Hepatocyte (in vitro differentiated cells): ENCODE measurements at regions not wholly inside any gene's neighbourhood (a gene's known extent, or its start where the extent isn't known, plus 50 kb on each side); places are given as distances from the start of the nearest gene placed in this dataset.
"Not testable (repeated sequence)": the region's sequence is repeated elsewhere in the genome, so short reads cannot be mapped to it uniquely, and the experiment has no call there.

Source experiments
- DNase-seq: peaks from one replicate; pipeline ENCODE4 v3.0.0-alpha.2; 2016; ENCODE audit warnings: low spot score
- H2AFZ ChIP-seq: fragments of 200-600 bp; sonication (generic); 2 replicates; pipeline ENCODE4 v1.6.0; 2016; ENCODE audit warnings: antibody characterized with exemption, mild to moderate bottlenecking
- H3K27ac ChIP-seq: fragments of 200-600 bp; sonication (generic); 2 replicates; pipeline ENCODE4 v1.5.1; 2016; ENCODE audit warnings: mild to moderate bottlenecking
- H3K27me3 ChIP-seq: fragments of 200-600 bp; sonication (generic); 2 replicates; pipeline ENCODE4 v1.6.1; 2016
- H3K36me3 ChIP-seq: fragments of 200-600 bp; sonication (generic); replicated peaks from 2 replicates; pipeline ENCODE4 v1.5.1; 2016; ENCODE audit warnings: low read depth; ENCODE audit not compliant: insufficient read depth
- H3K4me1 ChIP-seq: fragments of 200-600 bp; sonication (generic); 2 replicates; pipeline ENCODE4 v1.5.1; 2016; ENCODE audit warnings: mild to moderate bottlenecking, moderate library complexity; ENCODE audit not compliant: insufficient read depth
- H3K4me2 ChIP-seq: fragments of 200-600 bp; sonication (generic); 2 replicates; pipeline ENCODE4 v1.6.0; 2016
- H3K4me3 ChIP-seq: fragments of 200-600 bp; sonication (generic); 2 replicates; pipeline ENCODE4 v1.5.1; 2016; ENCODE audit warnings: mild to moderate bottlenecking
- H3K79me2 ChIP-seq: fragments of 200-600 bp; sonication (generic); 2 replicates; pipeline ENCODE4 v1.6.0; 2017; ENCODE audit warnings: mild to moderate bottlenecking
- H3K9me2 ChIP-seq: fragments of 200-600 bp; sonication (generic); replicated peaks from 2 replicates; pipeline ENCODE4 v1.6.0; 2017; ENCODE audit warnings: mild to moderate bottlenecking; ENCODE audit not compliant: insufficient read depth
- H3K9me3 ChIP-seq: fragments of 200-600 bp; sonication (generic); 2 replicates; pipeline ENCODE4 v1.5.1; 2016; ENCODE audit warnings: low read depth, mild to moderate bottlenecking
- H4K20me1 ChIP-seq: fragments of 200-600 bp; sonication (generic); 2 replicates; pipeline ENCODE4 v1.6.0; 2016; ENCODE audit warnings: mild to moderate bottlenecking; ENCODE audit not compliant: insufficient read depth, poor library complexity, severe bottlenecking
- CTCF ChIP-seq: fragments of 200-600 bp; sonication (generic); IDR thresholded peaks from 2 replicates; pipeline ENCODE4 v1.5.1; 2016; ENCODE audit warnings: antibody characterized with exemption, mild to moderate bottlenecking; ENCODE audit not compliant: poor library complexity
- EZH2 ChIP-seq: fragments of 200-600 bp; sonication (generic); IDR thresholded peaks from 2 replicates; pipeline ENCODE4 v1.6.1; 2016; ENCODE audit warnings: antibody characterized with exemption, mild to moderate bottlenecking, borderline replicate concordance
- EZH2phosphoT487 ChIP-seq: fragments of 200-600 bp; sonication (generic); IDR thresholded peaks from one replicate; pipeline ENCODE4 v1.6.1; 2018; ENCODE audit warnings: antibody characterized with exemption, mild to moderate bottlenecking, low read depth, moderate library complexity; ENCODE audit not compliant: unreplicated experiment, severe bottlenecking
- WGBS: methylation state at CpG from one replicate; pipeline ENCODE4 v1.1.6; 2016; ENCODE audit warnings: low lambda C conversion rate; ENCODE audit errors: missing lambda C conversion rate; 5-methylcytosine and 5-hydroxymethylcytosine counted together

- H3K27ac ChIP-seq: peak overlapping the region; percentile 48
- no peaks in the 10 kb centered on the region for H3K79me2 ChIP-seq
- H3K4me1 ChIP-seq: no peaks in the 10 kb centered on the region
- WGBS: 59% methylated on average over 6 of the region's 6 CpGs
- no peaks in the 10 kb centered on the region for H3K27me3 ChIP-seq
- H2AFZ ChIP-seq: no peak overlapping the region
- DNase-seq: no peak
- no peaks in the 10 kb centered on the region for H4K20me1 ChIP-seq
- H3K9me2 ChIP-seq: no peaks in the 10 kb centered on the region
- no peak overlapping the region for H3K4me3 ChIP-seq
- no peaks in the 10 kb centered on the region for H3K9me3 ChIP-seq
- no peak for TF ChIP-seq CTCF
- no peak for TF ChIP-seq EZH2phosphoT487
- no peak for TF ChIP-seq EZH2
- H3K36me3 ChIP-seq: no peaks in the 10 kb centered on the region
- no peak overlapping the region for H3K4me2 ChIP-seq
Measured at GRCh38 chrX:50967736-50968135, 57.2 kb downstream of the BMP15 start.

DNA sequence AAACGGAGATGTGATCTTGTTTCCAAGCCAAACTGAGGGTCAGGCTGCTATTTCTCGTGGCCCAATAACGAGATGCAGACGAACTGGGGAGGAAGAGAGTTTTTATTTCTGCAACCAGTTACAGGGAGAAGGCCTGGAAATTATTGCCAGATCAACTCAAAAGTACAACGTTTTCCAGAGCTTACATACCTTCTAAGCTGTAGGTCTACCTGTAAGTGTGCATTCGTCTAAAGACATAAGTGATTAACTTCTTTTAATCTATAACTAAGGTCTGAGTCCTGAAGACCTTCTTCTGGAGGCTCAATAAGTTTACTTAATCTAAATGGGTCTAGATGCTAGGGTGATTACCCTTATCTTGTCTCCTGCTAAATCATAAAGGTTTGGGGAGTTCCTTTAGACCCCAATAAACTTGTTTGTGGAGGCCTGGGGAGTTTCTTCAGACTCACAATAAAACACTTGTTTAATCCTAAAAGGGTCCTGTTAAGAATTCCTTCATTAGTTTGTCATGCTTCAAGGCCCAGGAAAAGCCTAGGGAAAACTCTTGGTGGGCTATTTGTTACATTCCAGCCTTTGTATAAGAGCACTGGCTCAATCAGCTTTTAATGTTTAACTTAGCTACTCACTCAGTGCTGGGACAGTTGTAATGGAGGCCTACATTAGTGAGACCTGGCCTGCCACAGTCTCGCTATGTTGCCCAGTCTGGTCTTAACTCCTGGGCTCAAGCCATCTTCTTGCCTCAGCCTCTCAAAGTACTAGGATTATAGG is 58.5 kb downstream of the BMP15 start:
- not testable (repeated sequence) for H3K9me2 ChIP-seq, H4K20me1 ChIP-seq, H3K36me3 ChIP-seq, H3K9me3 ChIP-seq, H3K27me3 ChIP-seq, H2AFZ ChIP-seq, H3K4me2 ChIP-seq, H3K4me3 ChIP-seq, DNase-seq, H3K4me1 ChIP-seq, H3K79me2 ChIP-seq
- 46% methylated on average over 7 of the region's 7 CpGs for WGBS
- peak overlapping the region; percentile 51 for H3K27ac ChIP-seq

DNA sequence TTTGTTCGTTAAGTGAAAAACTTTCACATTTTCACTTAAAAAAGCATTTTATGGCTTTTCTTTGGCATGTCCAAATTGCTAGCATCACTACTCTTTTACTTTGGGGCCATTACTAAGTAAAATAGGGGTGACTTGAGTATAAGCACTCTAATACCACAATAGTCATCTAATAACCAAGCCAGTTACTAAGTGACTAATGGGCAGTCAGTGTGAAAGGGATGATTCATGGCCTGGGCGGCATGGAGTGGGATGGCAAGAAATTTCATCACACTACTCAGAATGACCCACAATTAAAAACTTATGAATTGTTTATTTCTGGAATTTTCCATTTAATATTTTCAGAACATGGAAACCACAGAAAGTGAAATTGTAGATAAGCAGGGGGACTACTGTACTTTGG is 60.9 kb downstream of the BMP15 start:
- Histone ChIP-seq H3K4me3 (no peak overlapping the region), H3K9me2 (no peaks in the 10 kb centered on the region), H3K4me1 (no peaks in the 10 kb centered on the region), H3K79me2 (no peaks in the 10 kb centered on the region), H2AFZ (no peak overlapping the region), H3K27ac (no peak overlapping the region), H3K4me2 (no peak overlapping the region), H4K20me1 (no peaks in the 10 kb centered on the region), H3K9me3 (no peaks in the 10 kb centered on the region), H3K36me3 (no peaks in the 10 kb centered on the region), H3K27me3 (no peaks in the 10 kb centered on the region)
- no peak for DNase-seq
- 69% methylated on average over 2 of the region's 2 CpGs for WGBS
- TF ChIP-seq CTCF: no peak
- TF ChIP-seq EZH2: no peak
- TF ChIP-seq EZH2phosphoT487: no peak

DNA sequence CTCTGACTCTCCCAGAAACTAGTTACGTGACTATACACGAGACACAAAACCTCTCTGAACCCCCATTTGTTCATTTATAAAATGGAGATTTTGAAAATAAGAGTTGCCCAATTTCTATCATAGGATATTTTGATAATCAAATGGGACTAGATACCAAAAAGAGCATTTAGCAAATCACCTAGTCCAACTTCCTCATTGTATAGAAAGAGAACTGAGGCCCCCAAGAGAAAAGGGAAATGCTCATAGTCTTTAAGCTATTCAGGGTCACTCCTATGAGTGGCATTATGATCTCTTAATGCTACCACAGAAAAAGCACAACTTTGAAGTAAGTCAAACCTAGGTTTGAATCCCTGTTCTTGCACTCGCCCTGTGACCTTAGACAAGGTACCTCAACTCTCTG is 62.7 kb downstream of the BMP15 start:
- WGBS: 77% methylated on average over 3 of the region's 3 CpGs
- no peaks in the 10 kb centered on the region for H3K36me3 ChIP-seq
- DNase-seq: no peak
- no peaks in the 10 kb centered on the region for H3K4me1 ChIP-seq
- TF ChIP-seq CTCF (no peak), EZH2 (no peak), EZH2phosphoT487 (no peak)
- no peak overlapping the region for H3K4me2 ChIP-seq
- H4K20me1 ChIP-seq: no peaks in the 10 kb centered on the region
- no peaks in the 10 kb centered on the region for H3K79me2 ChIP-seq
- H2AFZ ChIP-seq: no peak overlapping the region
- H3K9me3 ChIP-seq: no peaks in the 10 kb centered on the region
- H3K27ac ChIP-seq: no peak overlapping the region
- no peaks in the 10 kb centered on the region for H3K9me2 ChIP-seq
- H3K4me3 ChIP-seq: no peak overlapping the region
- no peaks in the 10 kb centered on the region for H3K27me3 ChIP-seq
